ENCODE measurements at regions not wholly inside any gene's neighbourhood (a gene's known extent, or its start where the extent isn't known, plus 50 kb on each side); places are given as distances from the start of the nearest gene placed in this dataset.
A peak's percentile ranks its signal among the peaks of the same experiment; 100 is the strongest.
"Not testable (repeated sequence)": the region's sequence is repeated elsewhere in the genome, so short reads cannot be mapped to it uniquely, and the experiment has no call there.

GRCh38 chrX:94937491-94937890 lies 1263.5 kb downstream of the FAM133A start:
- Mint-ChIP-seq H3K27ac (peak overlapping the region; percentile 84), H3K36me3 (ENCODE audit: insufficient read depth) (peaks cover 4% of the 10 kb centered on the region), H3K27me3 (no peaks in the 10 kb centered on the region), H3K4me3 (ENCODE audit: low read depth) (no peak overlapping the region), H3K4me1 (ENCODE audit: low read depth) (peaks cover 8% of the 10 kb centered on the region), H3K9me3 (ENCODE audit: low read depth) (peaks cover 23% of the 10 kb centered on the region)
- no peak for DNase-seq (ENCODE audit: low spot score, unreplicated experiment)
- no peak for TF ChIP-seq CTCF (IDR thresholded peaks at IDR 0.05; ENCODE audit: unreplicated experiment)

GRCh38 chrX:94942603-94943002 lies 1268.6 kb downstream of the FAM133A start:
- Mint-ChIP-seq H3K36me3 (ENCODE audit: insufficient read depth) (no peaks in the 10 kb centered on the region), H3K27me3 (no peaks in the 10 kb centered on the region), H3K4me1 (ENCODE audit: low read depth) (peaks cover 2% of the 10 kb centered on the region), H3K4me3 (ENCODE audit: low read depth) (no peak overlapping the region), H3K9me3 (ENCODE audit: low read depth) (peaks cover 27% of the 10 kb centered on the region), H3K27ac (no peak overlapping the region)
- no peak for DNase-seq (ENCODE audit: low spot score, unreplicated experiment)
- no peak for TF ChIP-seq CTCF (IDR thresholded peaks at IDR 0.05; ENCODE audit: unreplicated experiment)

DNA sequence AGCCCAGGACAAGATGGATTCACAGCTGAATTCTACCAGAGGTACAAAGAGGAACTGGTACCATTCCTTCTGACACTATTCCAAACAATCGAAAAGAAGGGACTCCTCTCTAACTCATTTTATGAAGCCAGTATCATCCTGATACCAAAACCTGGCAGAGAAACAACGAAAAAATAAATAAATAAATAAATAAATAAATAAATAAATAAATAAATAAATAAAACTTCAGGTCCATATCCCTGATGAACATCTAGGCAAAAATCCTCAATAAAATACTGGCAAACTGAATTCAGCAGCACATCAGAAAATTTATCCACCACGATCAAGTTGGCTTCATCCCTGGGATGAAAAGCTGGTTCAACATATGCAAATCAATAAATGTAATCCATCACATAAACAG lies 1272.1 kb downstream of the FAM133A start:
- DNase-seq (ENCODE audit: low spot score, unreplicated experiment); H3K27me3 Mint-ChIP-seq; H3K36me3 Mint-ChIP-seq (ENCODE audit: insufficient read depth); H3K4me1 Mint-ChIP-seq (ENCODE audit: low read depth); H3K4me3 Mint-ChIP-seq (ENCODE audit: low read depth); H3K27ac Mint-ChIP-seq: not testable (repeated sequence)
- H3K9me3 Mint-ChIP-seq (ENCODE audit: low read depth) = peaks cover 26% of the 10 kb centered on the region

DNA sequence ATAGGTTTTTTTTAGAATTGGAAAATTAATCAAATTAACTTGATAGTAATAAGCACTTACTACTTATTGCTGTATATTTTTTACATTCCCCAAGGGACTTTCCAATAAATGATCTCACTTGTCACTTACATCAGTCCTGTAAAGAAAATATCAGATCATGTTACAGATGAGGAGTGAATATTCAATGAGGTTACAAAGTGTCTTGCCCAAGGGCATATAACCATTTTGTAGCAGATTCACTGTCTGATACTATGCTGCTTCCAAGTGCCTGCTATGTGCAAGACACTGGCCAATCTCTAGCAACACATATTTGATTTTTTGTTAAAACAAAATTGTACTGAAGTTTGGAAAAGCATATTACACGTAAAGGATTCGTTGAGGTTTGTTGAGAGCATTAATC lies 1287.7 kb downstream of the FAM133A start:
- H3K27me3 Mint-ChIP-seq = no peaks in the 10 kb centered on the region
- H3K4me1 Mint-ChIP-seq (ENCODE audit: low read depth) = no peaks in the 10 kb centered on the region
- no peaks in the 10 kb centered on the region for H3K9me3 Mint-ChIP-seq (ENCODE audit: low read depth)
- no peak for DNase-seq (ENCODE audit: low spot score, unreplicated experiment)
- no peak for TF ChIP-seq CTCF (IDR thresholded peaks at IDR 0.05; ENCODE audit: unreplicated experiment)
- H3K36me3 Mint-ChIP-seq (ENCODE audit: insufficient read depth) = no peaks in the 10 kb centered on the region
- H3K4me3 Mint-ChIP-seq (ENCODE audit: low read depth) = no peak overlapping the region
- H3K27ac Mint-ChIP-seq = no peak overlapping the region

- Mint-ChIP-seq H3K9me3 (ENCODE audit: low read depth) (no peaks in the 10 kb centered on the region), H3K4me3 (ENCODE audit: low read depth) (no peak overlapping the region), H3K27me3 (no peaks in the 10 kb centered on the region), H3K27ac (no peak overlapping the region), H3K4me1 (ENCODE audit: low read depth) (no peaks in the 10 kb centered on the region), H3K36me3 (ENCODE audit: insufficient read depth) (no peaks in the 10 kb centered on the region)
- TF ChIP-seq CTCF (IDR thresholded peaks at IDR 0.05; ENCODE audit: unreplicated experiment) = no peak
- no peak for DNase-seq (ENCODE audit: low spot score, unreplicated experiment)
These were observed 1303.6 kb downstream of the FAM133A start for GRCh38 chrX:94977562-94977961.

GRCh38 chrX:94977986-94978385 lies 1304.0 kb downstream of the FAM133A start:
- Mint-ChIP-seq H3K9me3 (ENCODE audit: low read depth) (no peaks in the 10 kb centered on the region), H3K27ac (no peak overlapping the region), H3K4me3 (ENCODE audit: low read depth) (no peak overlapping the region), H3K4me1 (ENCODE audit: low read depth) (no peaks in the 10 kb centered on the region), H3K27me3 (no peaks in the 10 kb centered on the region), H3K36me3 (ENCODE audit: insufficient read depth) (no peaks in the 10 kb centered on the region)
- DNase-seq (ENCODE audit: low spot score, unreplicated experiment) = no peak
- no peak for TF ChIP-seq CTCF (IDR thresholded peaks at IDR 0.05; ENCODE audit: unreplicated experiment)
